Lower leg skin (tissue), 3 donors: ENCODE measurements at regions not wholly inside any gene's neighbourhood (a gene's known extent, or its start where the extent isn't known, plus 50 kb on each side); places are given as distances from the start of the nearest gene placed in this dataset.

Source experiments
- CTCF ChIP-seq, 3 donors: fragments of 450-650 bp; IDR thresholded peaks; one replicate each; pipeline ENCODE4 v1.5.1; 2016; ENCODE audit warnings: antibody characterized with exemption in 3 of 3, mild to moderate bottlenecking in 3 of 3, moderate library complexity in 2 of 3
- POLR2A ChIP-seq, 2 donors: fragments of 450-650 bp; IDR thresholded peaks; one replicate each; pipeline ENCODE4 v1.6.1; 2016 to 2017; ENCODE audit warnings: antibody characterized with exemption in 2 of 2, mild to moderate bottlenecking in 1 of 2, moderate library complexity in 1 of 2

DNA sequence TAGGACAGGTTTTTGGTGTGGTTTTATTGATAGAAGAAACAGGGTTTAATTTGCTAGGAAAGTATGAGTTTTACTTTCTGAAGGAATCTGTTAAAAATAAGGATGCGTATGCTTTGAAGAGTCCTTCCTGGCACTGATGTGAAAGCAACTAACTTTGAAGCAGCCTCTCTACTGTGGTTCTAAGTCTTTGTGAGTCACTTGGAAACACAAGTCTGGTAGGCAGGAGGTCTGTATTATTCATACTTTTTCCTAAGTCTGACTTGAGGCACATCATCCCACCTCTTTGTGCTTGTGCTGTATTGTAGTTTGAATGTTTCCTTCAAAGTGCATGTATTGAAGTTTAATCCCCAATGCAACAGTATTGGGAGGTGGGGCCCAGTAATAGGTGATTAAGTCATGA lies 129.0 kb downstream of the TAF11L14 start:
- TF ChIP-seq CTCF (IDR thresholded peaks at IDR 0.05): no peak
- no peak for TF ChIP-seq POLR2A (IDR thresholded peaks at IDR 0.05)
